ENCODE measurements at regions not wholly inside any gene's neighbourhood (a gene's known extent, or its start where the extent isn't known, plus 50 kb on each side); places are given as distances from the start of the nearest gene placed in this dataset.

DNA sequence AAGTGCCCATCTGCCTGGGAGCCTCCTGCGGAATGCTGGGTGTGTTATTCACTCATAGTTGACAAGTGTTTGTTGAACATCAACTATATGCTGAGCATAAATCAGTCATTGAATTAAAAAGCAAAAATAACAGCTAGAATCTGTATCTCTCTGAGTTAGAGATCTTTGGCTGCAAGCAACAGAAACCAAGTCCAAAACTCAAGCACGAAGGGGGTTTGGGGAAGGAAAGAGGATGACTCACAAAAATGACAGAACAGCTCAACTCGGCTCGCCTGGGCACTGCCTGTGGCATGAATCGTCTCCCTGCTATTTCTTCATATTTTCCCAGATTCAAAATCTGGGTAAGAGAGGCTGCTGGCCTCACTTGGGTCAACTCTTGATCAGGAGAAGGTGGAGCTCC lies 72.6 kb upstream of the NCOR2 start:
- no peaks in the 10 kb centered on the region for H3K4me1 ChIP-seq (ENCODE audit: low read depth)
- H3K27ac ChIP-seq: no peak overlapping the region
- TF ChIP-seq, protein P1, sequence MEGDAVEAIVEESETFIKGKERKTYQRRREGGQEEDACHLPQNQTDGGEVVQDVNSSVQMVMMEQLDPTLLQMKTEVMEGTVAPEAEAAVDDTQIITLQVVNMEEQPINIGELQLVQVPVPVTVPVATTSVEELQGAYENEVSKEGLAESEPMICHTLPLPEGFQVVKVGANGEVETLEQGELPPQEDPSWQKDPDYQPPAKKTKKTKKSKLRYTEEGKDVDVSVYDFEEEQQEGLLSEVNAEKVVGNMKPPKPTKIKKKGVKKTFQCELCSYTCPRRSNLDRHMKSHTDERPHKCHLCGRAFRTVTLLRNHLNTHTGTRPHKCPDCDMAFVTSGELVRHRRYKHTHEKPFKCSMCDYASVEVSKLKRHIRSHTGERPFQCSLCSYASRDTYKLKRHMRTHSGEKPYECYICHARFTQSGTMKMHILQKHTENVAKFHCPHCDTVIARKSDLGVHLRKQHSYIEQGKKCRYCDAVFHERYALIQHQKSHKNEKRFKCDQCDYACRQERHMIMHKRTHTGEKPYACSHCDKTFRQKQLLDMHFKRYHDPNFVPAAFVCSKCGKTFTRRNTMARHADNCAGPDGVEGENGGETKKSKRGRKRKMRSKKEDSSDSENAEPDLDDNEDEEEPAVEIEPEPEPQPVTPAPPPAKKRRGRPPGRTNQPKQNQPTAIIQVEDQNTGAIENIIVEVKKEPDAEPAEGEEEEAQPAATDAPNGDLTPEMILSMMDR (IDR thresholded peaks at IDR 0.05; ENCODE audit: low read depth, low read length): no peak
- H3K27me3 ChIP-seq: no peaks in the 10 kb centered on the region
- no peak overlapping the region for H3K4me3 ChIP-seq
- no peaks in the 10 kb centered on the region for H3K9me3 ChIP-seq (ENCODE audit: low read depth)
- no peaks in the 10 kb centered on the region for H3K36me3 ChIP-seq
- DNase-seq (ENCODE audit: low read depth in 1 of 2, low spot score in 1 of 2): peak in 1 of 2 donors; percentile 49

DNA sequence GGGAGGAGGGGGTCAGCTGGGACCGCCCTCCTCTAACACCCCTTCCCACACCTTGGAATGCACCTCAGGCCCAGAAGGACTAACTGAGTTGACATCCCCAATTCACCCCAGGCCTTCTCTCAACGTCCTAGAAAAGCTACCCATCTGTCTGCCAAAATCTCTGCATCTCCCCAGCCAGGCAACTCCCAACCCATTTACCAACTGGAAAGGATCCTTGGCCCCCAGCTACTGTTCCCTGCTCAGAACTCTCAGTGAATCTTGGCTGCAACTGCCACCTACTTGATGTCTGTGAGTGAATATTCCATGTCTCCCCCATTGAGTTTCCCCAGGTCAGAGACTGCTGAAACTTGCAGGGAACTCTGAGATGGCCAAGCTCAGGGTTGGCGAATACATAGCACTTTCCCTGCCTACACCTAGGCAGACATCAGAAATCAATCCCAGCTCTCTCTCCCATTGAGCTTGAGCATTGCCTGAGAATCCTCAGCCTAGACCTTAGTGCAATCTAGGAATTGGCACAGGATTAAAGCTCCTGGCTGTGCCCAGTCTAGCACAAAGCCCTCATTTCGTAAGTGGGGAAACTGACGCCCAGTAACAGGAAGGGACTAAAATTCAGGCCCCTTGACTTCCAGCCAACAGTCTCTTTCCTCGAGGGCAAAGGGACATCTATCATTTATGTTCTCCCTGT lies 71.9 kb upstream of the NCOR2 start:
- Histone ChIP-seq H3K4me1 (ENCODE audit: low read depth) (no peaks in the 10 kb centered on the region), H3K9me3 (ENCODE audit: low read depth) (no peaks in the 10 kb centered on the region), H3K27ac (no peak overlapping the region), H3K36me3 (no peaks in the 10 kb centered on the region), H3K4me3 (no peak overlapping the region), H3K27me3 (no peaks in the 10 kb centered on the region)
- no peak for DNase-seq (ENCODE audit: low read depth in 1 of 2, low spot score in 1 of 2)
- TF ChIP-seq, protein P1 (IDR thresholded peaks at IDR 0.05; ENCODE audit: low read depth, low read length): no peak

DNA sequence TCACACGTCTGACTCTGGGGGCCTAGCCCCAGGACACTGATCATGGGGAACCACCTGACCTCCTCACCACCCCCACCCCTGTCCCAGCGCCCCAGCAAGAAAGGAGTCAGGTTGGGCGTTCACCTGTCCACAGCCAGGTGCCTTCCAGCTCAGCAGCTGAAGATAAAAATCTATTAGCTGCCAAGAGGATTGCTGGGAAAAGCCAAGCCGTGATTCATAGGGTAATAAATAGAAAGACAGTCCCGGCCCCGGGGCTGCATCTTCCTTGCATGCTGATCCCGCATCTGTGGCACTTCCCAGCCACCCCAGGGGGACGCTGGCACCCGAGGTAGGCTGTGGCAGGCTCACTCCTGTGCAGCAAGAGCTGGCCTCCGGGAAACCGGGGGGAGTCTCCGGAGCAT lies 70.2 kb upstream of the NCOR2 start:
- no peaks in the 10 kb centered on the region for H3K9me3 ChIP-seq (ENCODE audit: low read depth)
- no peak overlapping the region for H3K27ac ChIP-seq
- no peaks in the 10 kb centered on the region for H3K4me1 ChIP-seq (ENCODE audit: low read depth)
- no peak for DNase-seq (ENCODE audit: low read depth in 1 of 2, low spot score in 1 of 2)
- TF ChIP-seq, protein P1 (IDR thresholded peaks at IDR 0.05; ENCODE audit: low read depth, low read length): no peak
- H3K4me3 ChIP-seq: no peak overlapping the region
- no peaks in the 10 kb centered on the region for H3K27me3 ChIP-seq
- H3K36me3 ChIP-seq: no peaks in the 10 kb centered on the region

DNA sequence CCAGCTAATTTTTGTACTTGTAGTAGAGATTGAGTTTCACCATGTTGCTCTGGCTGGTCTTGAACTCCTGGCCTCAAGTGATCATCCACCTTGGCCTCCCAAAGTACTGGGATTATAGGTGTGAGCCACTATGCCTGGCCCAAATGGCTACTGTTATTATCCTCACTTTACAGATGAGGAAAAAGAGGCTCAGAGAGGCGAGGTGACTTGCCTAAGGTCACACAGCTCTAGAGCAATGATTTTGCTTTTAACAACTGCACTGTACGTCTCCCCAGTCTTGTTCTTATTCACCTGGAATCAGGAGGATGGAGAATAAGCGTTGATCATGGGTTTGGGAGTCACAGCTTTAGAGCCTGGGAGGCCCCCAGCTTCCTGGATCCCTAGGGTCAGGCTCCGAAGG lies 69.8 kb upstream of the NCOR2 start:
- TF ChIP-seq, protein P1 (IDR thresholded peaks at IDR 0.05; ENCODE audit: low read depth, low read length): no peak
- H3K27ac ChIP-seq: no peak overlapping the region
- DNase-seq (ENCODE audit: low read depth in 1 of 2, low spot score in 1 of 2): no peak

DNA sequence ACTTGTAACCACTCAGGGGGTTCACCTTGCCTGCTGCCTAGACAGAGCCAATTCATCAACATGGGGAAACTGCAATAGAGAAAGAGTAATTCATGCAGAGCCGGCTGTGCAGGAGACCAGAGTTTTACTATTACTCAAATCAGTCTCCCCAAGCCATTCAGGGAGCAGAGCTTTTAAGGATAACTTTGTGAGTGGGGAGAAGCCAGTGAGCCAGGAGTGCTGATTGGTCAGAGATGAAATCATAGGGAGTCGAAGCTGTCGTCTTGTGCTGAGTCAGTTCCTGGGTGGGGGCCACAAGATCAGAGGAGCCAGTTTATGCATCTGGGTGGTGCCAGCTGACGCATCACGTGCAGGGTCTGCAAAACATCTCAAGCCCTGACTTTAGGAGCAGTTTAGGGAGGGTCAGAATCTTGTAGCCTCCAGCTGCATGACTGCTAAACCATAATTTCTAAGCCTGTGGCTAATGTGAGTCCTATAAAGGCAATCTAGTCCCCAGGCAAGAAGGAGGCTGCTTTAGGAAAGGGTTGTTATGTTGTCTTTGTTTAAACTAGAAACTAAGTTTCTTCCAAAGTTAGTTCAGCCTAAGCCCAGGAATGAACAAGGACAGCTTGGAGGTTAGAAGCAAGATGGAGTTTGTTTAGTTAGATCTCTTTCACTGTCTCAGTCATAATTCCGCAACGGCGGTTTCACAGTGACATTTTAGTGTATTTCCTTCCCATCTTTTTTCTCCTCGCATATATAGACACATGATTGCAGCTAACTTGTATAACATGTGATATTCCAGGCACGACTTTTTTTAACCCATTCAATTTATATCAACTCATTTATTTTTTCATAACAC lies 68.9 kb upstream of the NCOR2 start:
- Histone ChIP-seq H3K27me3 (no peaks in the 10 kb centered on the region), H3K36me3 (no peaks in the 10 kb centered on the region), H3K27ac (no peak overlapping the region), H3K9me3 (ENCODE audit: low read depth) (no peaks in the 10 kb centered on the region), H3K4me3 (no peak overlapping the region), H3K4me1 (ENCODE audit: low read depth) (no peaks in the 10 kb centered on the region)
- DNase-seq (ENCODE audit: low read depth in 1 of 2, low spot score in 1 of 2): peak in 1 of 2 donors; percentile 75
- TF ChIP-seq, protein P1 (IDR thresholded peaks at IDR 0.05; ENCODE audit: low read depth, low read length): no peak

More for the DNA sequence above, 69.8 kb upstream of the NCOR2 start:
- Histone ChIP-seq H3K36me3 (no peaks in the 10 kb centered on the region), H3K4me3 (no peak overlapping the region), H3K9me3 (ENCODE audit: low read depth) (no peaks in the 10 kb centered on the region), H3K4me1 (ENCODE audit: low read depth) (no peaks in the 10 kb centered on the region), H3K27me3 (no peaks in the 10 kb centered on the region)

All from cardiac muscle cell (in vitro differentiated cells and primary cell).